Osteocyte (in vitro differentiated cells): ENCODE measurements at regions not wholly inside any gene's neighbourhood (a gene's known extent, or its start where the extent isn't known, plus 50 kb on each side); places are given as distances from the start of the nearest gene placed in this dataset.
A peak's percentile ranks its signal among the peaks of the same experiment; 100 is the strongest.

Source experiments
- DNase-seq: peaks from one replicate; pipeline ENCODE4 v3.0.0; 2021; ENCODE audit warnings: mixed read lengths; ENCODE audit not compliant: unreplicated experiment; ENCODE audit errors: extremely low spot score
- H3K27ac Mint-ChIP-seq: one replicate; pipeline ENCODE4 v1.8.0; 2021; ENCODE audit warnings: mild to moderate bottlenecking, mixed read lengths; ENCODE audit not compliant: unreplicated experiment
- H3K27me3 Mint-ChIP-seq: one replicate; pipeline ENCODE4 v1.8.0; 2021; ENCODE audit warnings: mixed read lengths; ENCODE audit not compliant: unreplicated experiment
- H3K36me3 Mint-ChIP-seq: one replicate; pipeline ENCODE4 v1.8.0; 2021; ENCODE audit warnings: mixed read lengths; ENCODE audit not compliant: unreplicated experiment
- H3K4me1 Mint-ChIP-seq: one replicate; pipeline ENCODE4 v1.8.0; 2021; ENCODE audit warnings: mixed read lengths; ENCODE audit not compliant: unreplicated experiment
- H3K4me3 Mint-ChIP-seq: one replicate; pipeline ENCODE4 v1.8.0; 2021; ENCODE audit warnings: mild to moderate bottlenecking, moderate library complexity, mixed read lengths; ENCODE audit not compliant: unreplicated experiment
- H3K9me3 Mint-ChIP-seq: one replicate; pipeline ENCODE4 v1.8.0; 2021; ENCODE audit warnings: mixed read lengths; ENCODE audit not compliant: unreplicated experiment
- TF ChIP-seq, protein P1 (sequence below): fragments of 200-600 bp; sonication (generic); IDR thresholded peaks from 2 replicates; pipeline ENCODE4 v1.5.0; 2021; ENCODE audit warnings: antibody characterized with exemption, mild to moderate bottlenecking, moderate library complexity

DNA sequence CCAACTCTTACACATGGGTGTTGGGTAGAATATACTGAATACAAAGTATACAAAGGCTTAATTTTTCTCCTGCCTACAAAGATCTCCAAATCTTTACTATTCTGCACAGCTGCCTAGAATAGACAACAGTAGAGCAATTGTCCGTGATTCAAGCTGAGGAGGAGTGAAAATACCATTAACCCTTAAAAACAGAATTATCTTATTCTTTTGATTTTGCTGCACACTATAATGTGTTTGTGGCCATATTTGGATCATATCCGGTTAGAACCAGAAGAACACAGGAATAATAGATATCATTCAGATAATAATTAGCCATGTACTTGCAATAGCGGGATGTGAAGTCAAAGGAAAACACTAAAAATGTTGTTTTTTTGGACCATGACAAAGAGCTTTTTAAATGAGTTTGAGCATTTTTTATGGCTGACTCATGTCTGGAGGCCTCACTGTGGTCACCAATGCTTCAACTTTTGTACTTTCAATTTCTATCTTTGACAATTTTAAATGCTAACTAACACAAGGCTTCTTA, 197.6 kb upstream of the FOXD3 start:
- Mint-ChIP-seq H3K36me3 (no peaks in the 10 kb centered on the region), H3K4me1 (peaks cover 44% of the 10 kb centered on the region), H3K4me3 (peak overlapping the region; percentile 36), H3K27me3 (no peaks in the 10 kb centered on the region), H3K27ac (peak overlapping the region; percentile 84), H3K9me3 (no peaks in the 10 kb centered on the region)
- DNase-seq, result no peak
- TF ChIP-seq, protein P1, sequence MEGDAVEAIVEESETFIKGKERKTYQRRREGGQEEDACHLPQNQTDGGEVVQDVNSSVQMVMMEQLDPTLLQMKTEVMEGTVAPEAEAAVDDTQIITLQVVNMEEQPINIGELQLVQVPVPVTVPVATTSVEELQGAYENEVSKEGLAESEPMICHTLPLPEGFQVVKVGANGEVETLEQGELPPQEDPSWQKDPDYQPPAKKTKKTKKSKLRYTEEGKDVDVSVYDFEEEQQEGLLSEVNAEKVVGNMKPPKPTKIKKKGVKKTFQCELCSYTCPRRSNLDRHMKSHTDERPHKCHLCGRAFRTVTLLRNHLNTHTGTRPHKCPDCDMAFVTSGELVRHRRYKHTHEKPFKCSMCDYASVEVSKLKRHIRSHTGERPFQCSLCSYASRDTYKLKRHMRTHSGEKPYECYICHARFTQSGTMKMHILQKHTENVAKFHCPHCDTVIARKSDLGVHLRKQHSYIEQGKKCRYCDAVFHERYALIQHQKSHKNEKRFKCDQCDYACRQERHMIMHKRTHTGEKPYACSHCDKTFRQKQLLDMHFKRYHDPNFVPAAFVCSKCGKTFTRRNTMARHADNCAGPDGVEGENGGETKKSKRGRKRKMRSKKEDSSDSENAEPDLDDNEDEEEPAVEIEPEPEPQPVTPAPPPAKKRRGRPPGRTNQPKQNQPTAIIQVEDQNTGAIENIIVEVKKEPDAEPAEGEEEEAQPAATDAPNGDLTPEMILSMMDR, result no peak

DNA sequence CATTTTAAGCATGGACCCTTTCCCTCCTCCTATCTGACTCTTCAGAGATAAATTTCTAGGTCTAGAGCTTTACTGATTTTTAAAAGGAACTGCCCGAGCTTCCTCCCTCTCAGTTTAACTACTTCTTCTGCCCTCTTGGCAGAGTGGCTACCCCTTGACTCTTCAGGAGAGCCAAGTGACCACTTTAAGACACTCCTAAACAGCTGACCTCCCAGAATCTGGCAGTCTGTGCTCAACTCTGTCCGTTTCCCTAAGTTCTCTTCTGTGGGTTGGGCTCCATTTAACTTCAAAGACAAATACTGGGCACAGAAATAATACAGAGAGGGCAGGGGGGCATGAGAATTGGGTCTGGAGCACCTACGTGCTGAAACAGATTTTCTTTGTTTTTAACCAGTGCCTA, 196.3 kb upstream of the FOXD3 start:
- no peak for DNase-seq
- peaks cover 55% of the 10 kb centered on the region for H3K4me1 Mint-ChIP-seq
- TF ChIP-seq, protein P1, result no peak
- H3K27me3 Mint-ChIP-seq, result no peaks in the 10 kb centered on the region
- no peaks in the 10 kb centered on the region for H3K36me3 Mint-ChIP-seq
- no peaks in the 10 kb centered on the region for H3K9me3 Mint-ChIP-seq
- peak overlapping the region; percentile 58 for H3K27ac Mint-ChIP-seq
- no peak overlapping the region for H3K4me3 Mint-ChIP-seq

DNA sequence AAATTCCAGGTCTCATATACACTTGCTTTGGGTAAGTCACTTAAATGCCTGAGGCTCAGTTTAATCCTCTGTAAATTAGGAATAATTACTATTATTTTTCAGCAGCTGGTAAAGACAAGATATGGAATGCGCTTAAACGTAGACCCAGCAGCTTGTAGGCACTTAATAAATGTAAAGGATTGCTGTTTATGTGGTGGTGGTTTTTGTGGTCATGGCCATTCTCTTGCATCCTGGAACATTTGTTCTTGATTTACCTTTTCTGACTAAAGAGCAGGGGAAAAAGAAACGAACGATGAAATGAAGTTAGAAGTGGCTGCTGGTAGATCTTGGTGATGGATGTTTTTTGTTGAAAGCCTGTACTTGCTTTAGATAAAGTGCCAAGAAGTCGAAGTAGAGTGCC, 195.0 kb upstream of the FOXD3 start:
- no peaks in the 10 kb centered on the region for H3K36me3 Mint-ChIP-seq

DNA sequence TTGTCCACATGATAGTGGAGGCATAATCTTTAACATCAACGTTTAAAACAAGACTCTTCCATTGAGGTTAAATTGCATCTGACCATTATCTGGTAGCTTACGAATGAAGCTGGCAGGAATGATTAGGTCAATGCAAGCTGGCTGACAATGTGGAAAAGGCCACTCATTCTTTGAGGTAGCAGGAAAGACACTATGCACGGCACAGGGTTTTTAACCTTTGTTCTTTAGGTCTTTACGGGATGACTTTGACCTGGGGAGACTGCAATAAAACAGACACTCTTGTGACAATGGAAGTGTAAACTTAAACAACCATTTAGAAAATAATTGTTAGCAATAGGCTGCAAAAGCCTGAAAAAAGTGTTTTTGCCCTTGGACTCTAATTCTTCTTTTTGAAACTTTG, 193.8 kb upstream of the FOXD3 start:
- peaks cover 11% of the 10 kb centered on the region for H3K27me3 Mint-ChIP-seq
- H3K4me1 Mint-ChIP-seq, result peaks cover 52% of the 10 kb centered on the region
- H3K27ac Mint-ChIP-seq, result no peak overlapping the region
- no peaks in the 10 kb centered on the region for H3K9me3 Mint-ChIP-seq
- no peak overlapping the region for H3K4me3 Mint-ChIP-seq
- no peak for DNase-seq
- H3K36me3 Mint-ChIP-seq, result no peaks in the 10 kb centered on the region
- TF ChIP-seq, protein P1, result no peak

More for the DNA sequence above, 195.0 kb upstream of the FOXD3 start:
- DNase-seq, result no peak
- no peak overlapping the region for H3K4me3 Mint-ChIP-seq
- TF ChIP-seq, protein P1, result no peak
- H3K27me3 Mint-ChIP-seq, result peaks cover 4% of the 10 kb centered on the region
- H3K4me1 Mint-ChIP-seq, result peaks cover 55% of the 10 kb centered on the region
- H3K9me3 Mint-ChIP-seq, result no peaks in the 10 kb centered on the region
- H3K27ac Mint-ChIP-seq, result no peak overlapping the region

DNA sequence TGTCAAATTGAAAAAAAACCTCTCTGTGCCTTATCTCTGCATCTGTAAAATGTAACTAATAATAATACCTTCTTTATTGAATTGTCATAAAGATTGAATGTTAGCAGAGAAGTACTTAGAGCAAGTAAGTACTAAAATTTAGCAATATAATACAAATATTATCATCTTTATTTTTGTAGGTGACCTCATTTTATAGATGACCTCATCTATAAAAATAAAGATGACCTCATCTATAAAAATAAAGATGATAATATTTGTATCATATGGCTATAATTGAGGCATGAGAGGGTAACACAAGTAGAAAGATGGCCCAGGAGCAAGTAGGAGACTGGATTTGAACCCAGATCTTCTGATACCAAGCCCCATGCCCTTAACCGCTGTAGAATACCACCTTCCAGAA, 193.2 kb upstream of the FOXD3 start:
- no peak overlapping the region for H3K27ac Mint-ChIP-seq
- no peaks in the 10 kb centered on the region for H3K9me3 Mint-ChIP-seq
- TF ChIP-seq, protein P1, result no peak
- H3K4me1 Mint-ChIP-seq, result peaks cover 49% of the 10 kb centered on the region
- no peaks in the 10 kb centered on the region for H3K36me3 Mint-ChIP-seq
- H3K4me3 Mint-ChIP-seq, result no peak overlapping the region
- peaks cover 13% of the 10 kb centered on the region for H3K27me3 Mint-ChIP-seq
- no peak for DNase-seq
